Smooth muscle cell (in vitro differentiated cells): ENCODE measurements at regions not wholly inside any gene's neighbourhood (a gene's known extent, or its start where the extent isn't known, plus 50 kb on each side); places are given as distances from the start of the nearest gene placed in this dataset.

Source experiments
- DNase-seq: peaks from one replicate; lab custom pipeline; 2025; ENCODE audit not compliant: unreplicated experiment; lab: John Stamatoyannopoulos, UW
- H2AFZ ChIP-seq: fragments of 200-600 bp; sonication (generic); 2 replicates; pipeline ENCODE4 v1.6.0; 2016; ENCODE audit warnings: antibody characterized with exemption, low read depth, mild to moderate bottlenecking
- H3F3A ChIP-seq: fragments of 200-600 bp; sonication (generic); 2 replicates; pipeline ENCODE4 v1.6.0; 2017; ENCODE audit warnings: antibody characterized with exemption, low read depth
- H3K27ac ChIP-seq: fragments of 200-600 bp; sonication (generic); 2 replicates; pipeline ENCODE4 v1.5.1; 2016; ENCODE audit warnings: low read depth, mild to moderate bottlenecking
- H3K27me3 ChIP-seq: fragments of 200-600 bp; sonication (generic); 2 replicates; pipeline ENCODE4 v1.6.1; 2016; ENCODE audit warnings: low read depth, mild to moderate bottlenecking
- H3K36me3 ChIP-seq: fragments of 200-600 bp; sonication (generic); 2 replicates; pipeline ENCODE4 v1.5.1; 2016; ENCODE audit warnings: low read depth
- H3K4me1 ChIP-seq: fragments of 200-600 bp; sonication (generic); 2 replicates; pipeline ENCODE4 v1.5.1; 2016; ENCODE audit warnings: low read depth
- H3K4me2 ChIP-seq: fragments of 200-600 bp; sonication (generic); 2 replicates; pipeline ENCODE4 v1.6.0; 2016; ENCODE audit warnings: mild to moderate bottlenecking
- H3K4me3 ChIP-seq: fragments of 200-600 bp; sonication (generic); 2 replicates; pipeline ENCODE4 v1.5.1; 2016; ENCODE audit warnings: mild to moderate bottlenecking
- H3K79me2 ChIP-seq: fragments of 200-600 bp; sonication (generic); 2 replicates; pipeline ENCODE4 v1.6.0; 2016; ENCODE audit warnings: low read depth, mild to moderate bottlenecking
- H3K9ac ChIP-seq: fragments of 200-600 bp; sonication (generic); 2 replicates; pipeline ENCODE4 v1.6.0; 2016; ENCODE audit warnings: low read depth
- H3K9me3 ChIP-seq: fragments of 200-600 bp; sonication (generic); replicated peaks from 2 replicates; pipeline ENCODE4 v1.5.1; 2016; ENCODE audit warnings: low read depth
- H4K20me1 ChIP-seq: fragments of 200-600 bp; sonication (generic); 2 replicates; pipeline ENCODE4 v1.6.0; 2016; ENCODE audit warnings: low read depth
- WGBS: methylation state at CpG from one replicate; pipeline ENCODE4 v1.1.7; 2016; ENCODE audit warnings: low lambda C conversion rate; 5-methylcytosine and 5-hydroxymethylcytosine counted together
- TF ChIP-seq, protein P1 (sequence below): fragments of 200-600 bp; sonication (generic); IDR thresholded peaks from 2 replicates; pipeline ENCODE4 v1.5.1; 2017; ENCODE audit warnings: borderline replicate concordance, mild to moderate bottlenecking, antibody characterized with exemption; ENCODE audit not compliant: insufficient read depth, poor library complexity, severe bottlenecking

DNA sequence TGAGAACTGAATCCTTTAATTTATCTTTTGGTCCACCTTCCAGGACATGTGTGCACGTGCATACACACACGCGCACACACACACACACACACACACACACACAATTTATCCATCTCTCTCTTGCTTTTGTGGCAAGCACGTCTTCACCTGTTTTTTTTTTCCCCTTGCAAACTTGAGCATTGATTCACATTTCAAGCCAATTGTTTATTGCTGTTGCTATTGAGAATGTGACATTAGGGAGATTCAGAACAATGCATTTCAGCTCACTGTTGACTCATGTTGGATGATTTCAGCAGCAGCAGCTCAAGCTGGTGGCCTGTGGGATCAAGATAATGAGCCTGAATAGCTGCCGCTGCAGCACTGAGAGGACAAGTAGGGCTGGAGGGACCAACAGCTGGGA lies 128.9 kb downstream of the SNAPC1 start:
- Histone ChIP-seq H3K4me1 (no peaks in the 10 kb centered on the region), H3K79me2 (no peaks in the 10 kb centered on the region), H3K27ac (no peak overlapping the region), H3K36me3 (no peaks in the 10 kb centered on the region), H3K9me3 (no peaks in the 10 kb centered on the region), H3K27me3 (no peaks in the 10 kb centered on the region), H4K20me1 (no peaks in the 10 kb centered on the region), H3K9ac (no peak overlapping the region), H3K4me3 (no peak overlapping the region), H2AFZ (no peak overlapping the region), H3F3A (no peaks in the 10 kb centered on the region), H3K4me2 (no peak overlapping the region)
- 66% methylated on average over 5 of the region's 5 CpGs for WGBS
- TF ChIP-seq, protein P1, sequence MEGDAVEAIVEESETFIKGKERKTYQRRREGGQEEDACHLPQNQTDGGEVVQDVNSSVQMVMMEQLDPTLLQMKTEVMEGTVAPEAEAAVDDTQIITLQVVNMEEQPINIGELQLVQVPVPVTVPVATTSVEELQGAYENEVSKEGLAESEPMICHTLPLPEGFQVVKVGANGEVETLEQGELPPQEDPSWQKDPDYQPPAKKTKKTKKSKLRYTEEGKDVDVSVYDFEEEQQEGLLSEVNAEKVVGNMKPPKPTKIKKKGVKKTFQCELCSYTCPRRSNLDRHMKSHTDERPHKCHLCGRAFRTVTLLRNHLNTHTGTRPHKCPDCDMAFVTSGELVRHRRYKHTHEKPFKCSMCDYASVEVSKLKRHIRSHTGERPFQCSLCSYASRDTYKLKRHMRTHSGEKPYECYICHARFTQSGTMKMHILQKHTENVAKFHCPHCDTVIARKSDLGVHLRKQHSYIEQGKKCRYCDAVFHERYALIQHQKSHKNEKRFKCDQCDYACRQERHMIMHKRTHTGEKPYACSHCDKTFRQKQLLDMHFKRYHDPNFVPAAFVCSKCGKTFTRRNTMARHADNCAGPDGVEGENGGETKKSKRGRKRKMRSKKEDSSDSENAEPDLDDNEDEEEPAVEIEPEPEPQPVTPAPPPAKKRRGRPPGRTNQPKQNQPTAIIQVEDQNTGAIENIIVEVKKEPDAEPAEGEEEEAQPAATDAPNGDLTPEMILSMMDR = no peak
- no peak for DNase-seq

DNA sequence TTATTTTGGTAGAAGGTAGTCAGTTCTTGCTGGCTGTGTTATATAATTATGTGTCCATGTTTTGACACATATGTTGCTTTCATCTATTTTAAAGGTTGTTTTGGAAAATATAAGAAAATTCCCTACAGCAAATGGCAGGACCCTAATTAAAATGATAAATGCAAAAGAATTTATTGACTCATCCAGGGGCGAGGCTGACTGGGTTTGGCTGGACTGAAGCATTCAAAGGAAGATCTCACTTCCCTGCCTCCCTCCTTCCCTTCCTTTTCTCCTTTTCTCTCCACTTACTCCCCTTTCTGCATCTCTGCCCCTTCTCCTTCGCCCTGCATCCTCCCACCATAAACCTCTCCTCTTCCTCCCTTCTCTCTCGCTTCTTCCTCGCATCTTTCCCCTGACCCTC lies 129.6 kb downstream of the SNAPC1 start:
- Histone ChIP-seq H2AFZ (no peak overlapping the region), H3K79me2 (no peaks in the 10 kb centered on the region), H3K4me2 (no peak overlapping the region), H3K36me3 (no peaks in the 10 kb centered on the region), H4K20me1 (no peaks in the 10 kb centered on the region), H3K9me3 (no peaks in the 10 kb centered on the region), H3K9ac (no peak overlapping the region), H3K4me3 (no peak overlapping the region), H3K27ac (no peak overlapping the region), H3K27me3 (no peaks in the 10 kb centered on the region), H3K4me1 (no peaks in the 10 kb centered on the region), H3F3A (no peaks in the 10 kb centered on the region)
- WGBS = 77% methylated on average over 4 of the region's 4 CpGs
- DNase-seq = no peak
- TF ChIP-seq, protein P1 = no peak

DNA sequence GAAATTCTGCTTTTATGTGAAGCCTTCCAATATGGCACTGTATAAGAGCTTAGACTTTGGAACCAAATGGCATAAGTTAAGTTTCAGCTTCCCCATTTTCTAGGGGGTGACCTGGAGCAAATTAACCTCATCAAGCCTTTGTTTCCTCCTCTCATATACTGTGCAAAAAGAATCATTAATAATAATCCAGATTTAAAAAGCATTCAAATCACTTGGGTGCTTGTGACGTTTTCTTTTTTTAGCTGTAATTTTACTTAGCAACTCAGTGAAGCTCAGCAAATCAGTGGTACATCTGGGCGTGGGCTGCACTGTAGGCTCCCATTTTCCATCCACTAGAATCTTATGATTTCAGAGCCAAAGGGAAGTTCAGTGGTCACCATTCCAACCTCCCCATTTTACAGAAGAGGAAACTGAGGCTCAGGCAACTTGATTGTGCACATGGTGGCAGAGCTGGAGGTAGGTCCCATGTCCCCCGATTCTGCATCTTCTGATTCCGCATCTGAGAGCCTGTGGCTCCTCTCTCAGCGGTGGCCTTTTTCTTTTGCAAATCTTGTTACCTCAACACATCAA lies 131.2 kb downstream of the SNAPC1 start:
- Histone ChIP-seq H3K9ac (no peak overlapping the region), H2AFZ (no peak overlapping the region), H3K27me3 (no peaks in the 10 kb centered on the region), H3K27ac (no peak overlapping the region), H4K20me1 (no peaks in the 10 kb centered on the region), H3K4me3 (no peak overlapping the region), H3K79me2 (no peaks in the 10 kb centered on the region), H3K9me3 (no peaks in the 10 kb centered on the region), H3F3A (no peaks in the 10 kb centered on the region), H3K4me1 (no peaks in the 10 kb centered on the region), H3K4me2 (no peak overlapping the region), H3K36me3 (no peaks in the 10 kb centered on the region)
- DNase-seq = no peak
- WGBS = 70% methylated on average over 5 of the region's 5 CpGs
- TF ChIP-seq, protein P1 = no peak

DNA sequence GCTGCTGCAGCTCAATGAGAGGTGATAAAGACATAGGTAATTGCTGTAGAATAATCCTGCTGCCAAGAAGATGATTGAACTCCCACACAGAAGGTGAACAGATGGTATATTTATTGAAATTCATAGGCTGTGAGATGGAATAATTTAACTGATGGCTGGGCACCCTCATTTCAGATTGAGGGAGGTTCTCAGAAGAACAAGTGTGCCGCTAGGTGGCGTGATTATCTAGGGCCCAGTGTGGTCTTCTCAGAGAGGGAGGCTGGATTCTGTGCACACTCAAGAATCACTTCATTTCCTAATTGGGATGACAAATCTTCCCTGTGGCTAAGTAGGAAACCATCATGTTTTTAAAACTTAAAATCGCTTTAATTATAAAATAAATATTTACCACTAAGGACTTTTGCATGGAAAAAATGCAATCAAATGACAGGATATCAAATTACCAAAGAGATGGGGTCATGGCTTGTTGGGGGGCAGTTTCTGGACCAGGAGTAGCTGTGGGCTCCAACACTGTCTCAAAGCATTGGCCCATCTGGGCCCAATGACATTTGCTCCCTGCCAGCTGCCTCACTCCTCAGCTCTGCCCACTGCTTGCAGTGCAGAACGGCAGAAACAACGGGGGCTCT lies 132.3 kb downstream of the SNAPC1 start:
- no peak overlapping the region for H3K27ac ChIP-seq
- no peaks in the 10 kb centered on the region for H3K36me3 ChIP-seq
- no peaks in the 10 kb centered on the region for H3K4me1 ChIP-seq
- H3K79me2 ChIP-seq = no peaks in the 10 kb centered on the region
- peak; percentile 1 for DNase-seq
- 41% methylated on average over 5 of the region's 5 CpGs for WGBS
- H3F3A ChIP-seq = no peaks in the 10 kb centered on the region
- no peaks in the 10 kb centered on the region for H4K20me1 ChIP-seq
- TF ChIP-seq, protein P1 = peak; percentile 70
- H3K9me3 ChIP-seq = no peaks in the 10 kb centered on the region
- no peak overlapping the region for H3K4me2 ChIP-seq
- no peaks in the 10 kb centered on the region for H3K27me3 ChIP-seq
- H3K4me3 ChIP-seq = no peak overlapping the region
- H3K9ac ChIP-seq = no peak overlapping the region
- no peak overlapping the region for H2AFZ ChIP-seq
